ENCODE measurements at regions not wholly inside any gene's neighbourhood (a gene's known extent, or its start where the extent isn't known, plus 50 kb on each side); places are given as distances from the start of the nearest gene placed in this dataset.
"Not testable (repeated sequence)": the region's sequence is repeated elsewhere in the genome, so short reads cannot be mapped to it uniquely, and the experiment has no call there.

- no peak for DNase-seq
Measured at GRCh38 chr5:62046191-62046590, 259.8 kb upstream of the KIF2A start.

- no peak for DNase-seq
Measured at GRCh38 chr5:62051747-62052146, 254.3 kb upstream of the KIF2A start.

- no peak for DNase-seq
Measured at GRCh38 chr5:62059960-62060359, 246.0 kb upstream of the KIF2A start.

GRCh38 chr5:62065050-62065449, 241.0 kb upstream of the KIF2A start:
- DNase-seq: peak; percentile 4

GRCh38 chr5:62066761-62067277, 239.2 kb upstream of the KIF2A start:
- no peak for DNase-seq

- no peak for DNase-seq
Measured at GRCh38 chr5:62068554-62068953, 237.5 kb upstream of the KIF2A start.

GRCh38 chr5:62077387-62077786, 228.6 kb upstream of the KIF2A start:
- no peak for DNase-seq

GRCh38 chr5:62077823-62078550, 228.0 kb upstream of the KIF2A start:
- DNase-seq: no peak

GRCh38 chr5:62082370-62082801, 223.6 kb upstream of the KIF2A start:
- peak; percentile 82 for DNase-seq

- no peak for DNase-seq
Measured at GRCh38 chr5:62083247-62083646, 222.8 kb upstream of the KIF2A start.

- no peak for DNase-seq
Measured at GRCh38 chr5:62083661-62084060, 222.3 kb upstream of the KIF2A start.

GRCh38 chr5:62084391-62084790, 221.6 kb upstream of the KIF2A start:
- DNase-seq: no peak

- no peak for DNase-seq
Measured at GRCh38 chr5:62090953-62091352, 215.1 kb upstream of the KIF2A start.

- no peak for DNase-seq
Measured at GRCh38 chr5:62093411-62093810, 212.6 kb upstream of the KIF2A start.

- DNase-seq: peak; percentile 41
Measured at GRCh38 chr5:62093976-62094375, 212.0 kb upstream of the KIF2A start.

- DNase-seq: no peak
Measured at GRCh38 chr5:62097361-62097760, 208.6 kb upstream of the KIF2A start.

- no peak for DNase-seq
Measured at GRCh38 chr5:62100201-62100600, 205.8 kb upstream of the KIF2A start.

GRCh38 chr5:62103863-62104262, 202.1 kb upstream of the KIF2A start:
- DNase-seq: not testable (repeated sequence)

GRCh38 chr5:62111428-62111827, 194.6 kb upstream of the KIF2A start:
- no peak for DNase-seq

GRCh38 chr5:62112689-62113228, 193.2 kb upstream of the KIF2A start:
- no peak for DNase-seq

- peak; percentile 13 for DNase-seq
Measured at GRCh38 chr5:62115014-62115413, 191.0 kb upstream of the KIF2A start.

GRCh38 chr5:62124266-62124665, 181.7 kb upstream of the KIF2A start:
- no peak for DNase-seq

GRCh38 chr5:62126090-62126489, 179.9 kb upstream of the KIF2A start:
- DNase-seq: no peak

GRCh38 chr5:62127098-62127736, 178.8 kb upstream of the KIF2A start:
- DNase-seq: no peak

All from fibroblast of upper back skin (primary cell).